PC-9 (cell line): ENCODE measurements at regions not wholly inside any gene's neighbourhood (a gene's known extent, or its start where the extent isn't known, plus 50 kb on each side); places are given as distances from the start of the nearest gene placed in this dataset.

Experiments
- BruUV-seq: library from RNA; stranded (reverse); fragments of 400-500 nt; replicated peaks from 2 replicates; lab custom pipeline; 2021; lab: Mats Ljungman, UMichigan
- CTCF ChIA-PET: fragments of 300-600 bp; sonication (Branson Sonifier 250); formaldehyde crosslinking; loops from one replicate; lab custom pipeline; 2022; ENCODE audit warnings: antibody characterized with exemption; lab: Charles Lee
- POLR2A ChIA-PET: fragments of 300-600 bp; sonication (Branson Sonifier 250); formaldehyde crosslinking; loops from one replicate; lab custom pipeline; 2022; ENCODE audit warnings: antibody characterized with exemption; ENCODE audit not compliant: unreplicated experiment; lab: Charles Lee
- DNase-seq, 2 experiments: peaks; one replicate each; pipeline versions ENCODE4 v3.0.0 to v3.0.0-alpha.2; 2015 to 2022; ENCODE audit warnings: mixed read lengths in 1 of 2
- H2AFZ ChIP-seq: fragments of 200-600 bp; sonication (generic); 2 replicates; pipeline ENCODE4 v1.8.1; 2017; ENCODE audit warnings: antibody characterized with exemption
- H3F3A ChIP-seq: fragments of 200-600 bp; sonication (generic); 2 replicates; pipeline ENCODE4 v1.8.1; 2017; ENCODE audit warnings: antibody characterized with exemption, mild to moderate bottlenecking, low read depth; ENCODE audit not compliant: insufficient read depth
- H3K27ac ChIP-seq: fragments of 200-600 bp; sonication (generic); 2 replicates; pipeline ENCODE4 v1.6.1; 2016; ENCODE audit warnings: mixed run types
- H3K27me3 ChIP-seq: fragments of 200-600 bp; sonication (generic); 2 replicates; pipeline ENCODE4 v1.6.1; 2016; ENCODE audit warnings: low read depth, mixed run types; ENCODE audit not compliant: insufficient read depth
- H3K36me3 ChIP-seq: fragments of 200-600 bp; sonication (generic); 2 replicates; pipeline ENCODE4 v1.6.1; 2016; ENCODE audit warnings: low read depth, mixed run types
- H3K4me1 ChIP-seq: fragments of 200-600 bp; sonication (generic); replicated peaks from 2 replicates; pipeline ENCODE4 v1.6.1; 2016; ENCODE audit warnings: mixed run types; ENCODE audit not compliant: insufficient read depth
- H3K4me2 ChIP-seq: fragments of 200-600 bp; sonication (generic); 2 replicates; pipeline ENCODE4 v1.6.1; 2017; ENCODE audit warnings: mixed run types
- H3K4me3 ChIP-seq: fragments of 200-600 bp; sonication (generic); 2 replicates; pipeline ENCODE4 v1.6.1; 2016; ENCODE audit warnings: mixed run types
- H3K79me2 ChIP-seq: fragments of 200-600 bp; sonication (generic); 2 replicates; pipeline ENCODE4 v1.6.1; 2017; ENCODE audit warnings: low read depth, mixed run types
- H3K9me2 ChIP-seq: fragments of 200-600 bp; sonication (generic); 2 replicates; pipeline ENCODE4 v1.8.1; 2017; ENCODE audit warnings: mild to moderate bottlenecking; ENCODE audit not compliant: insufficient read depth
- H3K9me3 ChIP-seq: fragments of 200-600 bp; sonication (generic); 2 replicates; pipeline ENCODE4 v1.8.1; 2016; ENCODE audit warnings: low read depth; ENCODE audit not compliant: insufficient read depth
- H4K20me1 ChIP-seq: fragments of 200-600 bp; sonication (generic); 2 replicates; pipeline ENCODE4 v1.8.1; 2017; ENCODE audit not compliant: insufficient read depth
- EZH2 ChIP-seq: fragments of 200-600 bp; sonication (generic); IDR thresholded peaks from 2 replicates; pipeline ENCODE4 v1.8.0; 2017; ENCODE audit warnings: antibody characterized with exemption, low read depth
- intact Hi-C: fragments of 100-400 bp; cut with micrococcal nuclease; formaldehyde crosslinking; loops from one replicate; pipeline ENCODE4 v1.10.0; 2022; ENCODE audit not compliant: unreplicated experiment
- TF ChIP-seq, protein P1 (sequence below): fragments of 200-600 bp; sonication (generic); conservative IDR thresholded peaks from 2 replicates; pipeline ENCODE4 v1.6.1; 2017; ENCODE audit warnings: mixed run types, antibody characterized with exemption, mild to moderate bottlenecking, moderate library complexity

GRCh38 chr14:83314764-83315163, 1781.1 kb upstream of the SEL1L start:
- POLR2A ChIA-PET: no interaction called here
- H3K27me3 ChIP-seq: no peaks in the 10 kb centered on the region
- no TSS peak for BruUV-seq
- H3F3A ChIP-seq: no peaks in the 10 kb centered on the region
- TF ChIP-seq EZH2: no peak
- TF ChIP-seq, protein P1, sequence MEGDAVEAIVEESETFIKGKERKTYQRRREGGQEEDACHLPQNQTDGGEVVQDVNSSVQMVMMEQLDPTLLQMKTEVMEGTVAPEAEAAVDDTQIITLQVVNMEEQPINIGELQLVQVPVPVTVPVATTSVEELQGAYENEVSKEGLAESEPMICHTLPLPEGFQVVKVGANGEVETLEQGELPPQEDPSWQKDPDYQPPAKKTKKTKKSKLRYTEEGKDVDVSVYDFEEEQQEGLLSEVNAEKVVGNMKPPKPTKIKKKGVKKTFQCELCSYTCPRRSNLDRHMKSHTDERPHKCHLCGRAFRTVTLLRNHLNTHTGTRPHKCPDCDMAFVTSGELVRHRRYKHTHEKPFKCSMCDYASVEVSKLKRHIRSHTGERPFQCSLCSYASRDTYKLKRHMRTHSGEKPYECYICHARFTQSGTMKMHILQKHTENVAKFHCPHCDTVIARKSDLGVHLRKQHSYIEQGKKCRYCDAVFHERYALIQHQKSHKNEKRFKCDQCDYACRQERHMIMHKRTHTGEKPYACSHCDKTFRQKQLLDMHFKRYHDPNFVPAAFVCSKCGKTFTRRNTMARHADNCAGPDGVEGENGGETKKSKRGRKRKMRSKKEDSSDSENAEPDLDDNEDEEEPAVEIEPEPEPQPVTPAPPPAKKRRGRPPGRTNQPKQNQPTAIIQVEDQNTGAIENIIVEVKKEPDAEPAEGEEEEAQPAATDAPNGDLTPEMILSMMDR: no peak
- no peaks in the 10 kb centered on the region for H4K20me1 ChIP-seq
- H3K4me1 ChIP-seq: no peaks in the 10 kb centered on the region
- intact Hi-C loops: no loop called here
- no peak overlapping the region for H3K4me3 ChIP-seq
- H3K4me2 ChIP-seq: no peak overlapping the region
- H3K36me3 ChIP-seq: no peaks in the 10 kb centered on the region
- no peaks in the 10 kb centered on the region for H3K79me2 ChIP-seq
- H3K27ac ChIP-seq: no peak overlapping the region
- no peaks in the 10 kb centered on the region for H3K9me3 ChIP-seq
- CTCF ChIA-PET: no interaction called here
- DNase-seq: no peak
- H3K9me2 ChIP-seq: no peaks in the 10 kb centered on the region
- H2AFZ ChIP-seq: no peak overlapping the region

DNA sequence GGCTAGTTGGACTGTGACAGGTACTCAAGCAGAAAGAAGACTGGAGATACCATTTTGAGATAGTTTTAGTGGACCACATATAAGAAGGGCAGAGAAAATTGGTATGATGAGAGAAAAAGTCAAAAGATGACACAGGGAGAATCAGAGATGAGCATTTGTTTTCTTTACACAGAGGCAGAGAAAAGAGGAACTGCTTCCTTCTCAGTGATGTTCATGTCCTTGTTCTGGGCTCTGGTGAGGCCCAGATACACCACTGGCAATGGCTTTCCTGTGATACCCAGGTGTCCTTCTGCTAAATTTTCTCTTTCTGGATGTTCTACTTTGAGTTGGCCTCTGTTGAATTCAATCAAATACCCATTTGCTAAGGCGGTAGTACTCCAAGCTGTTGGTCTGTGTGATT, 1782.7 kb upstream of the SEL1L start:
- no TSS peak for BruUV-seq
- CTCF ChIA-PET: no interaction called here
- TF ChIP-seq, protein P1: no peak
- TF ChIP-seq EZH2: no peak
- Histone ChIP-seq H3F3A (no peaks in the 10 kb centered on the region), H3K9me3 (no peaks in the 10 kb centered on the region), H3K27me3 (no peaks in the 10 kb centered on the region), H3K27ac (no peak overlapping the region), H3K36me3 (no peaks in the 10 kb centered on the region), H3K4me3 (no peak overlapping the region), H3K79me2 (no peaks in the 10 kb centered on the region), H3K4me2 (no peak overlapping the region), H3K9me2 (no peaks in the 10 kb centered on the region), H4K20me1 (no peaks in the 10 kb centered on the region), H2AFZ (no peak overlapping the region), H3K4me1 (no peaks in the 10 kb centered on the region)
- DNase-seq: no peak
- POLR2A ChIA-PET: no interaction called here
- intact Hi-C loops: no loop called here

GRCh38 chr14:83320837-83321236, 1787.2 kb upstream of the SEL1L start:
- CTCF ChIA-PET: no interaction called here
- no peaks in the 10 kb centered on the region for H3K79me2 ChIP-seq
- no peaks in the 10 kb centered on the region for H3F3A ChIP-seq
- intact Hi-C loops: no loop called here
- no peak overlapping the region for H3K4me3 ChIP-seq
- no peaks in the 10 kb centered on the region for H3K4me1 ChIP-seq
- H4K20me1 ChIP-seq: no peaks in the 10 kb centered on the region
- no peaks in the 10 kb centered on the region for H3K27me3 ChIP-seq
- H3K9me3 ChIP-seq: no peaks in the 10 kb centered on the region
- no peak overlapping the region for H3K4me2 ChIP-seq
- no peaks in the 10 kb centered on the region for H3K36me3 ChIP-seq
- H3K27ac ChIP-seq: no peak overlapping the region
- no TSS peak for BruUV-seq
- no peak for DNase-seq
- no peak overlapping the region for H2AFZ ChIP-seq
- no peaks in the 10 kb centered on the region for H3K9me2 ChIP-seq
- no peak for TF ChIP-seq EZH2
- TF ChIP-seq, protein P1: no peak
- POLR2A ChIA-PET: no interaction called here
